ENCODE measurements at regions not wholly inside any gene's neighbourhood (a gene's known extent, or its start where the extent isn't known, plus 50 kb on each side); places are given as distances from the start of the nearest gene placed in this dataset.
A peak's percentile ranks its signal among the peaks of the same experiment; 100 is the strongest.

- DNase-seq: no peak
- Mint-ChIP-seq H3K9me3 (peaks cover 5% of the 10 kb centered on the region), H3K4me1 (ENCODE audit: low read depth) (no peaks in the 10 kb centered on the region), H3K36me3 (ENCODE audit: insufficient read depth) (no peaks in the 10 kb centered on the region), H3K4me3 (no peak overlapping the region), H3K27me3 (ENCODE audit: low read depth) (no peaks in the 10 kb centered on the region)
- ATAC-seq: no peak
Observed at GRCh38 chr10:124236136-124236535, 142.7 kb upstream of the CHST15 start.

DNA sequence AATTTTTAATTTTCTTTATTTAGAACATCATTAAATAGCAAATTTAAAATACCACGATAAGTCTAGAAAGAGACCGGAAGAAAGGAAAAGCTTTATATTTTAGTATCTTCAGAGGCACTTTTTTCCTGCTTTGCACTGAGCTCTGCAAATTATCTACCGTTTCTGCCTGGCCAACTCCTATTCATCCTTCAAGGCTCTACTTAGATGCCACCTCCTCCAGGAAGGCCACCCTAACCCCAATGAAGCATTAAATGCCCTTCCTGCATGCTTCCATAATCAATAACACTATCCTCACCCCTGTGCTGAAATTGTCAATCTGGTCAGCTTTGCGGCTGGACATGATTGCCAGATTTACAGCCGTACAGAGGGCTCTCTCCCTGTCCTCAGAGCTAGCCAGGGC, 141.8 kb upstream of the CHST15 start:
- H3K4me3 Mint-ChIP-seq: no peak overlapping the region
- no peak for ATAC-seq
- H3K36me3 Mint-ChIP-seq (ENCODE audit: insufficient read depth): no peaks in the 10 kb centered on the region

GRCh38 chr10:124233546-124234138, 140.2 kb upstream of the CHST15 start:
- Mint-ChIP-seq H3K4me1 (ENCODE audit: low read depth) (no peaks in the 10 kb centered on the region), H3K36me3 (ENCODE audit: insufficient read depth) (no peaks in the 10 kb centered on the region), H3K27me3 (ENCODE audit: low read depth) (no peaks in the 10 kb centered on the region), H3K9me3 (peaks cover 5% of the 10 kb centered on the region), H3K4me3 (no peak overlapping the region)
- DNase-seq: no peak
- ATAC-seq: no peak

More for the DNA sequence above, 141.8 kb upstream of the CHST15 start:
- Mint-ChIP-seq H3K27me3 (ENCODE audit: low read depth) (no peaks in the 10 kb centered on the region), H3K4me1 (ENCODE audit: low read depth) (no peaks in the 10 kb centered on the region), H3K9me3 (peaks cover 5% of the 10 kb centered on the region)
- DNase-seq: no peak

- H3K36me3 Mint-ChIP-seq (ENCODE audit: insufficient read depth): no peaks in the 10 kb centered on the region
- peak in 1 of 2 donors; percentile 10 for ATAC-seq
- no peak overlapping the region for H3K4me3 Mint-ChIP-seq
Observed at GRCh38 chr10:124232686-124233545, 139.5 kb upstream of the CHST15 start.

DNA sequence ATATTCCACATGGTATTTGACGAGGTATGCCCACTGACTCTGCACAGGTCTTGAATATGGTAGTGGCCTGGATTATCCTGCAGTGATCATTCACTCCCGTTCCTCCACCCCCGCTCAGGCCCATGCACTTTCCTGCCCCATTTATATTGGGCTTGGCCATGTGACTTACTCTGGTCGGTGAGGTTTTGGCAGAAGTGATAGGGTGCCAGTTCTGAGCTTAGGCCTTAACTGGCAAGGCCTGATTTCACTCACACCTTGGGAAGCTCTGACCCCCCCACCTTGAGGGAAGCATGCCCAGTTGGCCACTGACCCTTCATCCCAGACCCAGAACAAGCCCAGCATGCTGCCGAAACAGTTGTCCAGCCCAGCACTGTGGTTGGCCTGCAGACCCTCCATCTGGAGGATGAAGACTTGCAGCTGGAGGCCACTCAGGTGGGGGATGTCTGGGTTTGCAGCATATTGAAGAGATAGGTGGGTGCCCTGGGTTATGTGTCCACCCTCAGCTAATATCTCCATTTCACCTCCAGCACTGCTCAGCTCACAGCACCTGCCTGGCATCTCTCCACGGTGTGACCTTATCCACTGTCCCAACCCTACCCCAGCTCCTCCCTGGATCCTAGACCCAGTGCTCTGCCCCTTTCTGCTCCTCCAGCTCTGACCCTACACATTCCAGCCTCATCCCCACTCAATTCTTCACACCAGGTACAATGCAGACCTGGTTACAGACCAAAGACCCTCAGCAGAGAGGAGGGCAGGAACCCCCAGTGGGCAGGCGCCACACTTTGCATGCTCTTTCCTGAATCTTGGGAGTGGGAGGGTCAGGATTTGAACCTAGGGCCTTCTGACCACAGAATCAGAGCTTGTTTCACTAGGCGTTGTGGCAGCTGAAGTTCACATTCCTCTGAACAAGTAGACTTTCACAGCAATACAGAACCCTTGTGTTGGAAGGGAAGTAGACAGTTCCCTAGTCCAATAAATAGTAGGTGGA, 138.1 kb upstream of the CHST15 start:
- Mint-ChIP-seq H3K36me3 (ENCODE audit: insufficient read depth) (no peaks in the 10 kb centered on the region), H3K4me3 (no peak overlapping the region), H3K9me3 (peaks cover 3% of the 10 kb centered on the region), H3K27me3 (ENCODE audit: low read depth) (no peaks in the 10 kb centered on the region), H3K4me1 (ENCODE audit: low read depth) (no peaks in the 10 kb centered on the region)
- DNase-seq (no peak), ATAC-seq (peak; percentile 24 to 52)

More at GRCh38 chr10:124232686-124233545, 139.5 kb upstream of the CHST15 start:
- DNase-seq: no peak
- Mint-ChIP-seq H3K9me3 (peaks cover 5% of the 10 kb centered on the region), H3K27me3 (ENCODE audit: low read depth) (no peaks in the 10 kb centered on the region), H3K4me1 (ENCODE audit: low read depth) (no peaks in the 10 kb centered on the region)

DNA sequence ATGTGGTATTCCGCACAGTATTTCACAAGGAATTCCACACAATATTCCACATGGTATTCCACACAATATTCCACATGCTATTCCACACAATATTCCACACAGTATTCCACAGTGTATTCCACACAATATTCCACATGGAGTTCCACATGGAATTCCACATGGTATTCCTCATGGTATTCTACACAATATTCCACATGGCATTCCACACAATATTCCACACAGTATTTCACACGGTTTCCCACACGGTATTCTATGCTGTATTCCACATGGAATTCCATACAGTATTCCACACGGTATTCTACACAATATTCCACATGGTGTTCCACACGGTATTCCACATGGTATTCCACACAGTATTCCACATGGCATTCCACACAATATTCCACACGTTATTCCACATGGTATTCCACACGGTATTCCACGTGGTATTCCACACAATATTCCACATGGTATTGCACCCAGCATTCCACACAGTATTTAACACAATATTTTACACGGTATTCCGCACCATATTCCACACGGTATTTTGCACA, 137.3 kb upstream of the CHST15 start:
- ATAC-seq: no peak
- no peaks in the 10 kb centered on the region for H3K4me1 Mint-ChIP-seq (ENCODE audit: low read depth)
- no peak overlapping the region for H3K4me3 Mint-ChIP-seq
- H3K36me3 Mint-ChIP-seq (ENCODE audit: insufficient read depth): no peaks in the 10 kb centered on the region
- H3K9me3 Mint-ChIP-seq: no peaks in the 10 kb centered on the region
- no peak for DNase-seq
- no peaks in the 10 kb centered on the region for H3K27me3 Mint-ChIP-seq (ENCODE audit: low read depth)

DNA sequence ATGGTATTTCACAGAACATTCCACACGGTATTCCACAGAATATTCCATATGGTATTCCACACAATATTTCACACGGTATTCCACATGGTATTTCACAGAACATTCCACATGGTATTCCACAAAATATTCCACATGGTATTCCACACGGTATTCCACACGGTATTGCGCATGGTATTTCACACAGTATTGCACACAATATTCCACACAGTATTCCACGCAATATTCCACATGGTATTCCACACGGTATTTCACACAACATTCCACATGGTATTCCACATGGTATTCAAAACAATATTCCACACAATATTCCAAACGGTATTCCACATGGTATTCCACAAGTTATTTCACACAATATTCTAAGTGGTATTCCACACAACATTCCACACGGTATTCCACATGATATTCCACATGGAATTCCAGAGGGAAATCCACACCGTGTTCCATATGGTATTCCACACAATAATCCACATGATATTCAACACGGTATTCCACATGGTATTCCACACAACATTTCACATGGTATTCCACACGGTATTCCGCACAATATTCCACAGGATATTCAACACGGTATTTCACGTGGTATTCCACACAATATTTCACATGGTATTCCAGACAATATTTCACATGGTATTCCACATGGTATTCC, 136.7 kb upstream of the CHST15 start:
- Mint-ChIP-seq H3K36me3 (ENCODE audit: insufficient read depth) (no peaks in the 10 kb centered on the region), H3K27me3 (ENCODE audit: low read depth) (no peaks in the 10 kb centered on the region), H3K4me3 (no peak overlapping the region), H3K4me1 (ENCODE audit: low read depth) (no peaks in the 10 kb centered on the region), H3K9me3 (no peaks in the 10 kb centered on the region)
- ATAC-seq (no peak), DNase-seq (no peak)

DNA sequence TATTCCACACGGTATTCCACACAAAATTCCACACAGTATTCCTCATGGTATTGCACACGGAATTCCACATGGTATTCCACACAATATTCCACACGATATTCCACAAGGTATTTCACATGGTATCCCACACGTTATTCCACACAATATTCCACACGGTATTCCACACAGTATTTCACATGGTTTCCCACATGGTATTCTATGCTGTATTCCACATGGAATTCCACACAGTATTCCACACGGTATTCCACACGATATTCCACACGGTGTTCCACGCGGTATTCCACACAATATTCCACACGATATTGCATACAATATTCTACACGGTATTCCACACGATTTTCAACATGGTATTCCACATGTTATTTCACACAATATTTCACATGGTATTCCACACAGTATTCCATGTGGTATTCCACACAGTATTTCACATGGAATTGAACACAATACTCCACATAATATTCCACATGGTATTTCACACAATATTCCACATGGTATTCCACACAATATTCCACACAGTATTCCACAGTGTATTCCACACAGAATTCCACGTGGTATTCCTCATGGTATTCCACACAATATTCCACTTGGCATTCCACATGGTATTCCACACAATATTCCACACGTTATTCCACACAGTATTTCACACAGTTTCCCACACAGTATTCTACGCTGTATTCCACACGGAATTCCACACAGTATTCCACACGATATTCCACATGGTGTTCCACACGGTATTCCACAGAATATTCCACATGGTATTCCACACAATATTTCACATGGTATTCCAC, 136.0 kb upstream of the CHST15 start:
- Mint-ChIP-seq H3K36me3 (ENCODE audit: insufficient read depth) (no peaks in the 10 kb centered on the region), H3K4me3 (no peak overlapping the region), H3K4me1 (ENCODE audit: low read depth) (no peaks in the 10 kb centered on the region), H3K9me3 (no peaks in the 10 kb centered on the region), H3K27me3 (ENCODE audit: low read depth) (no peaks in the 10 kb centered on the region)
- ATAC-seq (no peak), DNase-seq (no peak)

DNA sequence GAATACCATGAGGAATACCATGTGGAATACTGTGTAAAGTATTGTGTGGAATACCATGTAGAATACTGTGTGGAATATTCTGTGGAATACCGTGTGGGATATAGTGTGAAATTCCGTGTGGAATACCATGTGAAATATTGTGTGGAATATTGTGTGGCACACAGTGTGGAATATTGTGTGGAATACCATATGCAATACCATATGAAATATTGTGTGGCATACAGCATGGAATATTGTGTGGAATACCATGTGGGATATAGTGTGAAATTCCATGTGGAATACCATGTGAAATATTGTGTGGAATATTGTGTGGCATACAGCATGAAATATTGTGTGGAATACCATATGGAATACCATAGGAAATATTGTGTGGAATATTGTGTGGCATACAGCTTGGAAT, 135.1 kb upstream of the CHST15 start:
- no peaks in the 10 kb centered on the region for H3K9me3 Mint-ChIP-seq
- DNase-seq: no peak
- no peak for ATAC-seq
- H3K4me3 Mint-ChIP-seq: no peak overlapping the region
- H3K36me3 Mint-ChIP-seq (ENCODE audit: insufficient read depth): no peaks in the 10 kb centered on the region
- H3K27me3 Mint-ChIP-seq (ENCODE audit: low read depth): no peaks in the 10 kb centered on the region
- no peaks in the 10 kb centered on the region for H3K4me1 Mint-ChIP-seq (ENCODE audit: low read depth)

- H3K27me3 Mint-ChIP-seq (ENCODE audit: low read depth): no peaks in the 10 kb centered on the region
- no peaks in the 10 kb centered on the region for H3K36me3 Mint-ChIP-seq (ENCODE audit: insufficient read depth)
- no peak overlapping the region for H3K4me3 Mint-ChIP-seq
- ATAC-seq (no peak), DNase-seq (no peak)
- H3K4me1 Mint-ChIP-seq (ENCODE audit: low read depth): no peaks in the 10 kb centered on the region
- H3K9me3 Mint-ChIP-seq: no peaks in the 10 kb centered on the region
Observed at GRCh38 chr10:124227988-124228387, 134.6 kb upstream of the CHST15 start.

GRCh38 chr10:124227055-124227975, 133.9 kb upstream of the CHST15 start:
- ATAC-seq (no peak), DNase-seq (no peak)
- H3K4me1 Mint-ChIP-seq (ENCODE audit: low read depth): no peaks in the 10 kb centered on the region
- H3K9me3 Mint-ChIP-seq: no peaks in the 10 kb centered on the region
- H3K4me3 Mint-ChIP-seq: no peak overlapping the region
- H3K27me3 Mint-ChIP-seq (ENCODE audit: low read depth): no peaks in the 10 kb centered on the region
- H3K36me3 Mint-ChIP-seq (ENCODE audit: insufficient read depth): no peaks in the 10 kb centered on the region

DNA sequence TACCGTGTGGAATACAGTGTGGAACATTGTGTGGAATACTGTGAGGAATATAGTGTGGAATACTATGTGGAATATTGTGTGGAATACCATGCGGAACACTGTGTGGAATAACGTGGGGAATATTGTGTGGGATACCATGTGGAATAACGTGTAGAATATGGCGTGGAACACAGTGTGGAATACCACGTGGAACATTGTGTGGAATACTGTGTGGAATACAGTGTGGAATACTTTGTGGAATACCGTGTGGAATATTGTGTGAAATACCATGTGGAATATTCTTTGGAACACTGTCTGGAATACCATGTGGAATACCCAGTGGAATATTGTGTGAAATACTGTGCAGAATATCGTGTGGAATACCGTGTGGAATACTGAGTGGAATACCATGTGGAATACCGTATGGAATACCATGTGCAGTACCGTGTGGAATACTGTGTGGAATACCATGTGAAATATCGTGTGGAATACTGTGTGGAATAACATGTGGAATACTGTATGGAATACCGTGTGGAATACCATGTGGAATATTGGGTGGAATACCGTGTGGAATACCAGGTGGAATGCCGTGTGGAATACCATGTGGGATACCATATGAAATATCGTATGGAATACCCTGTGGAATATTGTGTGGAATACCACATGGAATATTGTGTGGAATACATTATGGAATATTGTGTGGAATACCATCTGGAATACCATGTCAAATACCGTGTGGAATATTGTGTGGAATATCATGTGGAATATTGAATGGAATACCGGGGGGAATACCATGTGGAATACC, 133.1 kb upstream of the CHST15 start:
- DNase-seq: no peak
- Mint-ChIP-seq H3K36me3 (ENCODE audit: insufficient read depth) (no peaks in the 10 kb centered on the region), H3K27me3 (ENCODE audit: low read depth) (no peaks in the 10 kb centered on the region), H3K9me3 (no peaks in the 10 kb centered on the region), H3K4me3 (no peak overlapping the region), H3K4me1 (ENCODE audit: low read depth) (no peaks in the 10 kb centered on the region)
- ATAC-seq: no peak
